Central memory CD8-positive, alpha-beta T cell (primary cell): ENCODE measurements at regions not wholly inside any gene's neighbourhood (a gene's known extent, or its start where the extent isn't known, plus 50 kb on each side); places are given as distances from the start of the nearest gene placed in this dataset.
"Not testable (repeated sequence)": the region's sequence is repeated elsewhere in the genome, so short reads cannot be mapped to it uniquely, and the experiment has no call there.

ENCODE experiments used
- ATAC-seq: fragments of 150-1000 bp; cut with Tn5 transposase; replicated peaks from 2 replicates; pipeline ENCODE4 v1.10.0; 2022; ENCODE audit warnings: mild to moderate bottlenecking, moderate FRiP score, moderate number of reproducible peaks; ENCODE audit not compliant: poor library complexity, severe bottlenecking; ENCODE audit errors: extremely low read depth
- DNase-seq, 2 donors: peaks; one replicate each; pipeline ENCODE4 v3.0.0; 2021; ENCODE audit warnings: low spot score in 2 of 2
- H3K27ac Mint-ChIP-seq: one replicate; pipeline ENCODE4 v1.8.0; 2022; ENCODE audit warnings: low read depth, mild to moderate bottlenecking, moderate library complexity, mixed read lengths
- H3K27me3 Mint-ChIP-seq: one replicate; pipeline ENCODE4 v1.8.0; 2022; ENCODE audit warnings: mixed read lengths
- H3K36me3 Mint-ChIP-seq: one replicate; pipeline ENCODE4 v1.8.0; 2022; ENCODE audit warnings: mild to moderate bottlenecking, moderate library complexity, mixed read lengths; ENCODE audit not compliant: insufficient read depth
- H3K4me1 Mint-ChIP-seq: one replicate; pipeline ENCODE4 v1.8.0; 2022; ENCODE audit warnings: mixed read lengths
- H3K4me3 Mint-ChIP-seq: one replicate; pipeline ENCODE4 v1.8.0; 2022; ENCODE audit warnings: mild to moderate bottlenecking, moderate library complexity, mixed read lengths
- H3K9me3 Mint-ChIP-seq: one replicate; pipeline ENCODE4 v1.8.0; 2022; ENCODE audit warnings: mixed read lengths

GRCh38 chr7:156522801-156523200 lies 117.8 kb upstream of the RNF32 start:
- Mint-ChIP-seq H3K27ac (no peak overlapping the region), H3K9me3 (no peaks in the 10 kb centered on the region), H3K4me3 (no peak overlapping the region), H3K4me1 (no peaks in the 10 kb centered on the region), H3K27me3 (peaks cover 21% of the 10 kb centered on the region), H3K36me3 (no peaks in the 10 kb centered on the region)
- ATAC-seq (no peak), DNase-seq (no peak)

- H3K36me3 Mint-ChIP-seq: no peaks in the 10 kb centered on the region
Measured at GRCh38 chr7:156519070-156519469, 121.5 kb upstream of the RNF32 start.

GRCh38 chr7:156518466-156518865 lies 122.1 kb upstream of the RNF32 start:
- no peak for ATAC-seq
- Mint-ChIP-seq H3K27me3 (peaks cover 9% of the 10 kb centered on the region), H3K4me1 (no peaks in the 10 kb centered on the region)

More at GRCh38 chr7:156519070-156519469, 121.5 kb upstream of the RNF32 start:
- ATAC-seq (no peak), DNase-seq (no peak)
- H3K27ac Mint-ChIP-seq: no peak overlapping the region
- H3K4me3 Mint-ChIP-seq: no peak overlapping the region
- no peaks in the 10 kb centered on the region for H3K4me1 Mint-ChIP-seq
- H3K9me3 Mint-ChIP-seq: peaks cover 12% of the 10 kb centered on the region
- peaks cover 9% of the 10 kb centered on the region for H3K27me3 Mint-ChIP-seq

GRCh38 chr7:156517858-156518257 lies 122.7 kb upstream of the RNF32 start:
- H3K36me3 Mint-ChIP-seq: not testable (repeated sequence)

More at GRCh38 chr7:156518466-156518865, 122.1 kb upstream of the RNF32 start:
- H3K36me3 Mint-ChIP-seq: no peaks in the 10 kb centered on the region
- no peak for DNase-seq
- no peak overlapping the region for H3K27ac Mint-ChIP-seq
- H3K9me3 Mint-ChIP-seq: peaks cover 12% of the 10 kb centered on the region
- no peak overlapping the region for H3K4me3 Mint-ChIP-seq

GRCh38 chr7:156516791-156517378 lies 123.7 kb upstream of the RNF32 start:
- H3K36me3 Mint-ChIP-seq: no peaks in the 10 kb centered on the region
- DNase-seq (no peak), ATAC-seq (no peak)
- H3K27me3 Mint-ChIP-seq: peaks cover 9% of the 10 kb centered on the region
- H3K9me3 Mint-ChIP-seq: peaks cover 12% of the 10 kb centered on the region
- no peaks in the 10 kb centered on the region for H3K4me1 Mint-ChIP-seq
- H3K4me3 Mint-ChIP-seq: no peak overlapping the region
- no peak overlapping the region for H3K27ac Mint-ChIP-seq

More at GRCh38 chr7:156517858-156518257, 122.7 kb upstream of the RNF32 start:
- not testable (repeated sequence) for ATAC-seq, H3K4me1 Mint-ChIP-seq, H3K4me3 Mint-ChIP-seq, DNase-seq, H3K27ac Mint-ChIP-seq, H3K27me3 Mint-ChIP-seq
- H3K9me3 Mint-ChIP-seq: peaks cover 12% of the 10 kb centered on the region

GRCh38 chr7:156515911-156516790 lies 124.4 kb upstream of the RNF32 start:
- no peaks in the 10 kb centered on the region for H3K4me1 Mint-ChIP-seq
- H3K27me3 Mint-ChIP-seq: peaks cover 9% of the 10 kb centered on the region
- ATAC-seq (no peak), DNase-seq (no peak)
- H3K27ac Mint-ChIP-seq: no peak overlapping the region
- no peak overlapping the region for H3K4me3 Mint-ChIP-seq
- peaks cover 15% of the 10 kb centered on the region for H3K9me3 Mint-ChIP-seq
- no peaks in the 10 kb centered on the region for H3K36me3 Mint-ChIP-seq

- H3K36me3 Mint-ChIP-seq: no peaks in the 10 kb centered on the region
- no peak overlapping the region for H3K4me3 Mint-ChIP-seq
- H3K27me3 Mint-ChIP-seq: peaks cover 9% of the 10 kb centered on the region
- no peaks in the 10 kb centered on the region for H3K4me1 Mint-ChIP-seq
- ATAC-seq (no peak), DNase-seq (no peak)
- peaks cover 20% of the 10 kb centered on the region for H3K9me3 Mint-ChIP-seq
- no peak overlapping the region for H3K27ac Mint-ChIP-seq
Measured at GRCh38 chr7:156514851-156515250, 125.7 kb upstream of the RNF32 start.

GRCh38 chr7:156511426-156511825 lies 129.1 kb upstream of the RNF32 start:
- Mint-ChIP-seq H3K36me3 (no peaks in the 10 kb centered on the region), H3K9me3 (peaks cover 14% of the 10 kb centered on the region), H3K27me3 (peaks cover 15% of the 10 kb centered on the region), H3K4me3 (no peak overlapping the region), H3K27ac (no peak overlapping the region), H3K4me1 (no peaks in the 10 kb centered on the region)
- ATAC-seq (no peak), DNase-seq (no peak)

- no peak for DNase-seq
- ATAC-seq: no peak
- Mint-ChIP-seq H3K4me1 (no peaks in the 10 kb centered on the region), H3K4me3 (no peak overlapping the region), H3K36me3 (no peaks in the 10 kb centered on the region), H3K27ac (no peak overlapping the region), H3K27me3 (peaks cover 19% of the 10 kb centered on the region), H3K9me3 (peaks cover 14% of the 10 kb centered on the region)
Measured at GRCh38 chr7:156510966-156511365, 129.6 kb upstream of the RNF32 start.

- H3K4me3 Mint-ChIP-seq: no peak overlapping the region
- no peak for ATAC-seq
- no peaks in the 10 kb centered on the region for H3K4me1 Mint-ChIP-seq
- H3K36me3 Mint-ChIP-seq: no peaks in the 10 kb centered on the region
- DNase-seq: no peak
- H3K9me3 Mint-ChIP-seq: peaks cover 14% of the 10 kb centered on the region
- H3K27me3 Mint-ChIP-seq: peaks cover 29% of the 10 kb centered on the region
- H3K27ac Mint-ChIP-seq: peak overlapping the region; percentile 2
Measured at GRCh38 chr7:156509216-156509615, 131.4 kb upstream of the RNF32 start.

- H3K27ac Mint-ChIP-seq: no peak overlapping the region
- H3K4me1 Mint-ChIP-seq: no peaks in the 10 kb centered on the region
- DNase-seq (no peak), ATAC-seq (no peak)
- H3K36me3 Mint-ChIP-seq: no peaks in the 10 kb centered on the region
- no peak overlapping the region for H3K4me3 Mint-ChIP-seq
- H3K9me3 Mint-ChIP-seq: peaks cover 8% of the 10 kb centered on the region
- peaks cover 29% of the 10 kb centered on the region for H3K27me3 Mint-ChIP-seq
Measured at GRCh38 chr7:156505876-156506275, 134.7 kb upstream of the RNF32 start.

GRCh38 chr7:156504687-156505545 lies 135.7 kb upstream of the RNF32 start:
- Mint-ChIP-seq H3K9me3 (peaks cover 6% of the 10 kb centered on the region), H3K27me3 (peaks cover 29% of the 10 kb centered on the region), H3K4me1 (no peaks in the 10 kb centered on the region), H3K27ac (no peak overlapping the region), H3K4me3 (no peak overlapping the region), H3K36me3 (no peaks in the 10 kb centered on the region)
- DNase-seq (no peak), ATAC-seq (no peak)
